DND-41 (cell line): ENCODE measurements at regions not wholly inside any gene's neighbourhood (a gene's known extent, or its start where the extent isn't known, plus 50 kb on each side); places are given as distances from the start of the nearest gene placed in this dataset.

Source experiments
- ATAC-seq: fragments of 200-7000 bp; cut with Tn5 transposase; 3 replicates; pipeline ENCODE4 v1.9.1; 2021; ENCODE audit warnings: low read depth; ENCODE audit not compliant: insufficient read depth
- DNase-seq: peaks from one replicate; pipeline ENCODE4 v3.0.0-alpha.2; 2020
- H2AFZ ChIP-seq: 2 replicates; pipeline ENCODE4 v1.6.0; 2012; ENCODE audit warnings: low read depth, low read length
- H3K27ac ChIP-seq: 2 replicates; pipeline ENCODE4 v1.5.1; 2012; ENCODE audit warnings: low read length, inconsistent platforms
- H3K27me3 ChIP-seq: fragments of 200-600 bp; sonication (generic); 2 replicates; pipeline ENCODE4 v1.6.0; 2012; ENCODE audit warnings: low read length, mild to moderate bottlenecking, inconsistent platforms; ENCODE audit not compliant: insufficient read depth, poor library complexity
- H3K36me3 ChIP-seq: 2 replicates; pipeline ENCODE4 v1.5.1; 2012; ENCODE audit warnings: low read length, inconsistent platforms; ENCODE audit not compliant: insufficient read depth
- H3K4me1 ChIP-seq: 2 replicates; pipeline ENCODE4 v1.5.1; 2012; ENCODE audit warnings: mild to moderate bottlenecking, low read length; ENCODE audit not compliant: insufficient read depth
- H3K4me2 ChIP-seq: 2 replicates; pipeline ENCODE4 v1.6.0; 2012; ENCODE audit warnings: mild to moderate bottlenecking, moderate library complexity, low read length, inconsistent platforms; ENCODE audit not compliant: insufficient read depth
- H3K4me3 ChIP-seq, 2 experiments: fragments of 200-600 bp in 1 of 2; shearing (Covaris generic) in 1 of 2; 2 replicates each; pipeline ENCODE4 v1.5.1; 2012 to 2016; ENCODE audit warnings: inconsistent platforms in 2 of 2, low read length in 2 of 2, mild to moderate bottlenecking in 2 of 2, low read depth in 1 of 2, moderate library complexity in 1 of 2
- H3K79me2 ChIP-seq: 2 replicates; pipeline ENCODE4 v1.6.0; 2012; ENCODE audit warnings: low read length, inconsistent platforms; ENCODE audit not compliant: insufficient read depth
- H3K9ac ChIP-seq: 2 replicates; pipeline ENCODE4 v1.6.0; 2012; ENCODE audit warnings: low read depth, mild to moderate bottlenecking, inconsistent platforms, low read length, moderate library complexity
- H3K9me3 ChIP-seq: 2 replicates; pipeline ENCODE4 v1.5.1; 2012; ENCODE audit warnings: low read length, moderate library complexity, mild to moderate bottlenecking, inconsistent platforms; ENCODE audit not compliant: insufficient read depth, severe bottlenecking
- H4K20me1 ChIP-seq: 2 replicates; pipeline ENCODE4 v1.6.0; 2012; ENCODE audit warnings: low read length; ENCODE audit not compliant: insufficient read depth
- EZH2 ChIP-seq: IDR thresholded peaks from 3 replicates; pipeline ENCODE4 v1.6.1; 2012; ENCODE audit warnings: borderline replicate concordance, low read depth, mild to moderate bottlenecking, moderate library complexity, low read length, inconsistent platforms; ENCODE audit not compliant: severe bottlenecking
- TF ChIP-seq, protein P1 (sequence below): IDR thresholded peaks from 2 replicates; pipeline ENCODE4 v1.5.1; 2012; ENCODE audit warnings: borderline replicate concordance, low read length, moderate library complexity, mild to moderate bottlenecking; ENCODE audit not compliant: poor library complexity, severe bottlenecking; ENCODE audit errors: extremely low read depth

DNA sequence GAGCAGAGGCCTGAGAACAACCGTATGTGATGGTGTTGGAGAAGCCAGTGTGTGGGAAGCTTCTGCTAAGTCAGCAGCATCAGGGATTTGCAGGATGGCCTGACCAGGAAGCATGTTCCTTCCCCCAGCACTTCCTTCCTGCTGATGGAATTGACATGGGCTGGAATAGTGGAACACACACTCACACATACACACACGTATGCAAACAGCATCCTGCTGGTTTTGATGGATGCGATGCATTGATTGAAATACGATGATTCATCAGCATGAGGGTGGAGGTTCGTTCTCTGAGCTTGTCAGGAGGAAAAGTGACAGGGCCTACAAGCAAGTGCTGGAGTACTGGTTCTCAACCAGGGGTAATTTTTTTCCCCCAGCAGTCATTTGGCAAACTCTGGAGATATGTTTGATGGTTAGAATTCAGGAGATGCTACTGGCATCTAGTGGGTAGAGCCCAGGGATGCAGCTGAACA lies 229.1 kb downstream of the NFATC2 start:
- H3K79me2 ChIP-seq: no peaks in the 10 kb centered on the region
- no peaks in the 10 kb centered on the region for H3K9me3 ChIP-seq
- H3K4me1 ChIP-seq: no peaks in the 10 kb centered on the region
- H2AFZ ChIP-seq: no peak overlapping the region
- no peaks in the 10 kb centered on the region for H3K27me3 ChIP-seq
- 0 out of 2 replicates have a peak, but pooled peaks cover 1% of the 10 kb centered on the region for H4K20me1 ChIP-seq
- H3K36me3 ChIP-seq: no peaks in the 10 kb centered on the region
- ATAC-seq (no peak), DNase-seq (no peak)
- no peak for TF ChIP-seq EZH2
- TF ChIP-seq, protein P1, sequence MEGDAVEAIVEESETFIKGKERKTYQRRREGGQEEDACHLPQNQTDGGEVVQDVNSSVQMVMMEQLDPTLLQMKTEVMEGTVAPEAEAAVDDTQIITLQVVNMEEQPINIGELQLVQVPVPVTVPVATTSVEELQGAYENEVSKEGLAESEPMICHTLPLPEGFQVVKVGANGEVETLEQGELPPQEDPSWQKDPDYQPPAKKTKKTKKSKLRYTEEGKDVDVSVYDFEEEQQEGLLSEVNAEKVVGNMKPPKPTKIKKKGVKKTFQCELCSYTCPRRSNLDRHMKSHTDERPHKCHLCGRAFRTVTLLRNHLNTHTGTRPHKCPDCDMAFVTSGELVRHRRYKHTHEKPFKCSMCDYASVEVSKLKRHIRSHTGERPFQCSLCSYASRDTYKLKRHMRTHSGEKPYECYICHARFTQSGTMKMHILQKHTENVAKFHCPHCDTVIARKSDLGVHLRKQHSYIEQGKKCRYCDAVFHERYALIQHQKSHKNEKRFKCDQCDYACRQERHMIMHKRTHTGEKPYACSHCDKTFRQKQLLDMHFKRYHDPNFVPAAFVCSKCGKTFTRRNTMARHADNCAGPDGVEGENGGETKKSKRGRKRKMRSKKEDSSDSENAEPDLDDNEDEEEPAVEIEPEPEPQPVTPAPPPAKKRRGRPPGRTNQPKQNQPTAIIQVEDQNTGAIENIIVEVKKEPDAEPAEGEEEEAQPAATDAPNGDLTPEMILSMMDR: no peak
- H3K4me3 ChIP-seq: no peak overlapping the region
- H3K27ac ChIP-seq: no peak overlapping the region
- no peak overlapping the region for H3K4me2 ChIP-seq
- no peak overlapping the region for H3K9ac ChIP-seq

DNA sequence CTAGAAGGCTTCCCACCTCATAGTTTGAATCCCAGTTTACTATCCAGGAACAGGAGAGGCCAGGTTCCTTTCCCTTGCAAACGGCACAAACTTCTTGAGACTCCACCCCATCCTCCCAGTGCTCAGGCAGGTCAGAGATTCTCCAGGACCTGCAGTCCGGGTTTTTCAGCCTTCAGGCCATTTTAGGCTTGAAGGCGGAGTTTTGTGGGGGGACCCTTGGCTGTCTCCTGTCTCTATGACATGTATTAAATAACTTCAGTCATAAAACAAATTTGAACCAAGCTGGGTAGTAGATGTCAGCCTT lies 230.1 kb downstream of the NFATC2 start:
- H4K20me1 ChIP-seq: no peaks in the 10 kb centered on the region
- no peaks in the 10 kb centered on the region for H3K4me1 ChIP-seq
- H3K4me3 ChIP-seq: no peak overlapping the region
- ATAC-seq (no peak), DNase-seq (no peak)
- no peaks in the 10 kb centered on the region for H3K27me3 ChIP-seq
- TF ChIP-seq, protein P1: no peak
- no peak for TF ChIP-seq EZH2
- no peaks in the 10 kb centered on the region for H3K36me3 ChIP-seq
- no peaks in the 10 kb centered on the region for H3K79me2 ChIP-seq
- no peak overlapping the region for H2AFZ ChIP-seq
- no peak overlapping the region for H3K27ac ChIP-seq
- H3K9me3 ChIP-seq: no peaks in the 10 kb centered on the region
- H3K4me2 ChIP-seq: no peak overlapping the region
- H3K9ac ChIP-seq: no peak overlapping the region

DNA sequence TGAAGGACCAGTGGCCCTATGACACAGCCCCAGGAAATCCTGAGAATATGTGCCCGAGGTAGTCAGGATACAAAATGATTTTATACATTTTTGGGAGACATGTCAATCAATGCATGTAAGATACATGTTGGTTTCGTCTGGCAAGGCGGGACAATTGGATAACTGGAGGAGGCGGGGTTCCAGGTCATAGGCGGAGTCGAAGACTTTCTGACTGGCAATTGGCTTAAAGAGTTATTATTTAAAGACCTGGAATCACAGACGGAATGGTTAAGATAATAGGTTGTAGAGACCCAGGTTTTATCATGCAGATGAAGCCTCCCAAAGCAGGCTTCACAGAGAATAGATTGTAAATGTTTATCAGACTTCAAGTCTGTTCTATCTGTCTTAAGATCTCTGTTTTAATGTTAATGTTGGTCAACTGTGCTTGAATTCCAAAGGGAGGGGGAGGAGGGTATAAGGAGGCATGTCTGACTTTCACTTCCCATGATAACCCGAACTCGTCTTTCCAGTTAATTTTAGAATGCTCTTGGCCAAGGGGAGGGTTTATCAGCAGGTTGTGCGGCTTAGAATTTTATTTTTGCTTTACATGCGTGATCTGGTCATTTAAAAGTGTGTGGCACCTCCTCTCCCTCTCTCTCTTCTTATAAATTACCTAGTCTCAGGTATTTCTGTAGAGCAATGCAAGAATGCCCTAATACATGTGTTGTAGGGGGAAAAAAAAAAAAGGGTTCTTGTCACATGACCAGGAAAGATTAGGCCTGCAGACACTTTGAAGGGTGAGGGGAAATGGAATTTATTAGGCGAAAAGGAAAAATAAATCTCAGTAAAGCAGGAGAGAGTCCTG lies 230.7 kb downstream of the NFATC2 start:
- no peak overlapping the region for H3K9ac ChIP-seq
- H2AFZ ChIP-seq: no peak overlapping the region
- no peaks in the 10 kb centered on the region for H3K9me3 ChIP-seq
- H3K4me2 ChIP-seq: no peak overlapping the region
- ATAC-seq (no peak), DNase-seq (no peak)
- no peaks in the 10 kb centered on the region for H3K4me1 ChIP-seq
- TF ChIP-seq EZH2: no peak
- no peaks in the 10 kb centered on the region for H3K36me3 ChIP-seq
- H4K20me1 ChIP-seq: no peaks in the 10 kb centered on the region
- no peak overlapping the region for H3K4me3 ChIP-seq
- H3K27me3 ChIP-seq: no peaks in the 10 kb centered on the region
- H3K27ac ChIP-seq: no peak overlapping the region
- H3K79me2 ChIP-seq: no peaks in the 10 kb centered on the region

DNA sequence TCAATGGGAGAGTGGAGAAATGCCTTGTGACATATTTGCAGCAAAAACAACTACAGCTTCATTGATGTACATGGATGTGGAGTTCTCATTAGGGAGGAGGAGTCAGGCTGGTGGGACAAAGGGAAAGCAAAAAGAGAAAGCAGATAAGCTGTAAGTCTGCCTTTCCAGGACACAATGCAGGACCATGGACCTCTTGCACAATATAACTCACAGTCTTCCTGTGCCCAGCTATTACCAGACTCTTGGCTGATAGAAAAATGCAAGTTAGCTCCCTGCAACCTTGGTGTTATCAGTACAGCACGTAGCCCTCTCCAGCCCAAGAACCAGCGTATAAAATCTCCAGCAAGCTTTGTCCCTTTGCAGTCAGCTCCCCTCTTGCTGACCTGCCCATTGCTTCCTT lies 232.3 kb downstream of the NFATC2 start:
- Histone ChIP-seq H3K4me1 (no peaks in the 10 kb centered on the region), H4K20me1 (no peaks in the 10 kb centered on the region), H3K9me3 (no peaks in the 10 kb centered on the region), H3K27me3 (no peaks in the 10 kb centered on the region), H3K4me2 (no peak overlapping the region), H3K79me2 (no peaks in the 10 kb centered on the region), H3K9ac (no peak overlapping the region), H2AFZ (no peak overlapping the region), H3K4me3 (no peak overlapping the region), H3K36me3 (no peaks in the 10 kb centered on the region), H3K27ac (no peak overlapping the region)
- TF ChIP-seq, protein P1: no peak
- TF ChIP-seq EZH2: no peak
- ATAC-seq: no peak
- DNase-seq: no peak
